ENCODE measurements at regions not wholly inside any gene's neighbourhood (a gene's known extent, or its start where the extent isn't known, plus 50 kb on each side); places are given as distances from the start of the nearest gene placed in this dataset.
A peak's percentile ranks its signal among the peaks of the same experiment; 100 is the strongest.

DNA sequence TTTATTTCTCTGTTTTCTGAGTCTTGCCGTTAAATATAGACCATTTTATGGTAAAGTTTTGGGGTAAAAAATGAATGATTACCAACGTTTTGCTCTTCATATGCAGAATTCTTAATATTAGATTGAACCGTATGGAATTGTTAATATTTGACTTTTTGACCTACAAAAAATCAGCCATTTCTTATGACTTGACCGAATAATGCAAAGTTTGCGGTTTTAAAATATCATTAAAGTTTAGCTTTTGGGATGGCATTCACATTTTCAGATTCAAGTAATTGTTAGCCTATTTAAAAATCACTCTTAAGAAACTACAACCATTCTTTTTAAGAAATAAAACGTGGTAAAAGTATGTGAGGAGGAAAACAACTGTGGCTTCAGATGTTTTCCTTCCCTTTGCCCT, 138.0 kb downstream of the HAUS1 start:
- H3K4me3 Mint-ChIP-seq (ENCODE audit: unreplicated experiment), result no peak overlapping the region
- H4K20me1 ChIP-seq (ENCODE audit: insufficient read depth, low read length), result peaks cover 16% of the 10 kb centered on the region
- H3K36me3 ChIP-seq (ENCODE audit: insufficient read depth, low read length), result no peaks in the 10 kb centered on the region
- peaks cover 32% of the 10 kb centered on the region for H3K4me1 Mint-ChIP-seq (ENCODE audit: low read depth, unreplicated experiment)
- no peaks in the 10 kb centered on the region for H3K27me3 ChIP-seq (ENCODE audit: insufficient read depth, low read length)
- no peaks in the 10 kb centered on the region for H3K9me3 ChIP-seq (ENCODE audit: insufficient read depth, low read depth, low read length)
- no peaks in the 10 kb centered on the region for H3K36me3 Mint-ChIP-seq (ENCODE audit: low read depth, unreplicated experiment)
- H3K4me1 ChIP-seq (ENCODE audit: insufficient read depth, low read length), result no peaks in the 10 kb centered on the region
- FAIRE-seq, result no peak
- no peak for DNase-seq (ENCODE audit: low read depth)
- TF ChIP-seq EZH2 (IDR thresholded peaks at IDR 0.05; ENCODE audit: insufficient read depth, low read length), result no peak
- TF ChIP-seq, protein P1, sequence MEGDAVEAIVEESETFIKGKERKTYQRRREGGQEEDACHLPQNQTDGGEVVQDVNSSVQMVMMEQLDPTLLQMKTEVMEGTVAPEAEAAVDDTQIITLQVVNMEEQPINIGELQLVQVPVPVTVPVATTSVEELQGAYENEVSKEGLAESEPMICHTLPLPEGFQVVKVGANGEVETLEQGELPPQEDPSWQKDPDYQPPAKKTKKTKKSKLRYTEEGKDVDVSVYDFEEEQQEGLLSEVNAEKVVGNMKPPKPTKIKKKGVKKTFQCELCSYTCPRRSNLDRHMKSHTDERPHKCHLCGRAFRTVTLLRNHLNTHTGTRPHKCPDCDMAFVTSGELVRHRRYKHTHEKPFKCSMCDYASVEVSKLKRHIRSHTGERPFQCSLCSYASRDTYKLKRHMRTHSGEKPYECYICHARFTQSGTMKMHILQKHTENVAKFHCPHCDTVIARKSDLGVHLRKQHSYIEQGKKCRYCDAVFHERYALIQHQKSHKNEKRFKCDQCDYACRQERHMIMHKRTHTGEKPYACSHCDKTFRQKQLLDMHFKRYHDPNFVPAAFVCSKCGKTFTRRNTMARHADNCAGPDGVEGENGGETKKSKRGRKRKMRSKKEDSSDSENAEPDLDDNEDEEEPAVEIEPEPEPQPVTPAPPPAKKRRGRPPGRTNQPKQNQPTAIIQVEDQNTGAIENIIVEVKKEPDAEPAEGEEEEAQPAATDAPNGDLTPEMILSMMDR (IDR thresholded peaks at IDR 0.05; ENCODE audit: insufficient read depth, low read depth, low read length), result no peak
- no peak overlapping the region for H3K4me3 ChIP-seq (ENCODE audit: insufficient read depth, low read depth, low read length)
- no peak overlapping the region for H3K9ac ChIP-seq (ENCODE audit: low read length)
- H3K27me3 Mint-ChIP-seq (ENCODE audit: low read depth, unreplicated experiment), result no peaks in the 10 kb centered on the region
- H3K4me2 ChIP-seq (ENCODE audit: low read length), result no peak overlapping the region
- no peaks in the 10 kb centered on the region for H3K9me3 Mint-ChIP-seq (ENCODE audit: unreplicated experiment)
- H2AFZ ChIP-seq (ENCODE audit: low read depth, low read length), result no peak overlapping the region
- H3K27ac ChIP-seq (ENCODE audit: low read depth, low read length), result no peak overlapping the region
- H3K79me2 ChIP-seq (ENCODE audit: insufficient read depth, low read length), result peaks cover 27% of the 10 kb centered on the region
- no peak overlapping the region for H3K27ac Mint-ChIP-seq (ENCODE audit: unreplicated experiment)

DNA sequence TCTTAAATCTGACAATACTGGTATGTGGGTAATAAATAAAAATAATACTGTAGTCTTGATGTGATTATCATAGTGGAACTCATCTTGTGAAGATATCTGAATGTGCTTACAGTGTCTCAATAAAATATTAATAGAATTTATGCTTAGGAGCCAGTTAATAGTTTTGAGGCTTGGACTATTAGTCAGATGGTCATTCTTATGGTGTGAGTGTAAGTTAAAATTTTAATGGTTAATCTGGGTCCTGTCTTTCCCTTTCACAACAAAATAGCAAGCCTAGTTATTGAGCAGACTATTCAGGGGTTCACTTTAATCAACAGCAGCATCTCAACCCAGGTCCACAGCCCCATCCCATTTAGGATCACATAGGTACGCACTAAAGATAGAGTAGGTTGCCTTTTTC, 138.9 kb downstream of the HAUS1 start:
- Mint-ChIP-seq H3K9me3 (ENCODE audit: unreplicated experiment) (no peaks in the 10 kb centered on the region), H3K27me3 (ENCODE audit: low read depth, unreplicated experiment) (no peaks in the 10 kb centered on the region), H3K4me1 (ENCODE audit: low read depth, unreplicated experiment) (peaks cover 36% of the 10 kb centered on the region), H3K27ac (ENCODE audit: unreplicated experiment) (no peak overlapping the region), H3K4me3 (ENCODE audit: unreplicated experiment) (peak overlapping the region; percentile 41), H3K36me3 (ENCODE audit: low read depth, unreplicated experiment) (no peaks in the 10 kb centered on the region)
- H3K27me3 ChIP-seq (ENCODE audit: insufficient read depth, low read length), result no peaks in the 10 kb centered on the region
- H3K36me3 ChIP-seq (ENCODE audit: insufficient read depth, low read length), result no peaks in the 10 kb centered on the region
- peaks cover 37% of the 10 kb centered on the region for H3K79me2 ChIP-seq (ENCODE audit: insufficient read depth, low read length)
- TF ChIP-seq, protein P1 (IDR thresholded peaks at IDR 0.05; ENCODE audit: insufficient read depth, low read depth, low read length), result no peak
- no peak for TF ChIP-seq EZH2 (IDR thresholded peaks at IDR 0.05; ENCODE audit: insufficient read depth, low read length)
- H4K20me1 ChIP-seq (ENCODE audit: insufficient read depth, low read length), result peaks cover 13% of the 10 kb centered on the region
- no peaks in the 10 kb centered on the region for H3K9me3 ChIP-seq (ENCODE audit: insufficient read depth, low read depth, low read length)
- H2AFZ ChIP-seq (ENCODE audit: low read depth, low read length), result no peak overlapping the region
- H3K9ac ChIP-seq (ENCODE audit: low read length), result no peak overlapping the region
- FAIRE-seq, result no peak
- H3K4me1 ChIP-seq (ENCODE audit: insufficient read depth, low read length), result no peaks in the 10 kb centered on the region
- no peak overlapping the region for H3K4me2 ChIP-seq (ENCODE audit: low read length)
- no peak overlapping the region for H3K4me3 ChIP-seq (ENCODE audit: insufficient read depth, low read depth, low read length)
- no peak overlapping the region for H3K27ac ChIP-seq (ENCODE audit: low read depth, low read length)
- no peak for DNase-seq (ENCODE audit: low read depth)

DNA sequence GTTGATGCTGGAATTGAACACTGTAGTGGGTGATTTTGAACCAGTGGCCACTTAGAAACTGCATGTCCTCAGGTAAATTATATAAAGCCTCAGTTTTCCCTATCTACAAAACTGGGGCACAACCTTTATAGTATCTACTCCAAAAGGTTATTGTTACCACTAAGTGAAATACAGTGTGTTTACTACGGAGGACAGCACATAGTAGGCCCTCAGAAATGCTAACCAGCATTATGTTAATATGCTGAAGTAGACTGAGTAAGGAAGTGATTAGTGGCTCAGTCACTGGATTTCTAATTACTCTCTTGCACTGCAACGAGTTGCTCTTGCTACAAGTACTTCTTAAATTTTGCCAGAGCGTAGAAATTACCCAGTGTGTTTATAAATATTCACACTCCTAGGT, 139.5 kb downstream of the HAUS1 start:
- no peaks in the 10 kb centered on the region for H3K9me3 ChIP-seq (ENCODE audit: insufficient read depth, low read depth, low read length)
- H3K9me3 Mint-ChIP-seq (ENCODE audit: unreplicated experiment), result no peaks in the 10 kb centered on the region

More for the DNA sequence above, 139.5 kb downstream of the HAUS1 start:
- H3K27me3 ChIP-seq (ENCODE audit: insufficient read depth, low read length), result no peaks in the 10 kb centered on the region
- no peak overlapping the region for H3K27ac Mint-ChIP-seq (ENCODE audit: unreplicated experiment)
- FAIRE-seq (no peak), DNase-seq (ENCODE audit: low read depth) (no peak)
- H2AFZ ChIP-seq (ENCODE audit: low read depth, low read length), result no peak overlapping the region
- no peaks in the 10 kb centered on the region for H3K4me1 ChIP-seq (ENCODE audit: insufficient read depth, low read length)
- H3K27me3 Mint-ChIP-seq (ENCODE audit: low read depth, unreplicated experiment), result no peaks in the 10 kb centered on the region
- H4K20me1 ChIP-seq (ENCODE audit: insufficient read depth, low read length), result peaks cover 12% of the 10 kb centered on the region
- H3K9ac ChIP-seq (ENCODE audit: low read length), result no peak overlapping the region
- no peak overlapping the region for H3K4me3 ChIP-seq (ENCODE audit: insufficient read depth, low read depth, low read length)
- no peak overlapping the region for H3K27ac ChIP-seq (ENCODE audit: low read depth, low read length)
- no peaks in the 10 kb centered on the region for H3K36me3 Mint-ChIP-seq (ENCODE audit: low read depth, unreplicated experiment)
- no peak overlapping the region for H3K4me3 Mint-ChIP-seq (ENCODE audit: unreplicated experiment)
- H3K79me2 ChIP-seq (ENCODE audit: insufficient read depth, low read length), result peaks cover 41% of the 10 kb centered on the region
- H3K36me3 ChIP-seq (ENCODE audit: insufficient read depth, low read length), result no peaks in the 10 kb centered on the region
- TF ChIP-seq, protein P1 (IDR thresholded peaks at IDR 0.05; ENCODE audit: insufficient read depth, low read depth, low read length), result no peak
- TF ChIP-seq EZH2 (IDR thresholded peaks at IDR 0.05; ENCODE audit: insufficient read depth, low read length), result no peak
- no peak overlapping the region for H3K4me2 ChIP-seq (ENCODE audit: low read length)
- H3K4me1 Mint-ChIP-seq (ENCODE audit: low read depth, unreplicated experiment), result peaks cover 37% of the 10 kb centered on the region

All from astrocyte (in vitro differentiated cells and primary cell).